CD4-positive, alpha-beta memory T cell (primary cell): ENCODE measurements at regions not wholly inside any gene's neighbourhood (a gene's known extent, or its start where the extent isn't known, plus 50 kb on each side); places are given as distances from the start of the nearest gene placed in this dataset.

Source experiments
- CTCF ChIA-PET: fragments of 350-600 bp; sonication (Branson Sonifier 250); formaldehyde crosslinking; loops from one replicate; lab custom pipeline; 2021; ENCODE audit warnings: inconsistent platforms; ENCODE audit not compliant: partially characterized antibody; lab: Charles Lee
- POLR2A ChIA-PET: fragments of 350-600 bp; sonication (Branson Sonifier 250); formaldehyde crosslinking; loops from one replicate; lab custom pipeline; 2021; ENCODE audit not compliant: partially characterized antibody; lab: Charles Lee
- DNase-seq, 5 donors: peaks; one replicate each; pipeline versions ENCODE4 v3.0.0 to v3.0.0-alpha.2; 2020 to 2022; ENCODE audit warnings: mixed read lengths in 1 of 5
- H3K27ac ChIP-seq: one replicate; pipeline ENCODE4 v1.7.0; 2013; ENCODE audit warnings: low read depth, low read length
- H3K27me3 ChIP-seq: 2 replicates; pipeline ENCODE4 v1.7.0; 2013; ENCODE audit warnings: mild to moderate bottlenecking, low read length, moderate library complexity; ENCODE audit not compliant: insufficient read depth
- H3K36me3 ChIP-seq: 2 replicates; pipeline ENCODE4 v1.7.0; 2013; ENCODE audit warnings: mild to moderate bottlenecking, low read length, moderate library complexity; ENCODE audit not compliant: insufficient read depth
- H3K4me1 ChIP-seq: 2 replicates; pipeline ENCODE4 v1.7.0; 2013; ENCODE audit warnings: mild to moderate bottlenecking, low read length, moderate library complexity; ENCODE audit not compliant: insufficient read depth
- H3K4me3 ChIP-seq, 2 donors: one replicate each; pipeline ENCODE4 v1.7.0; 2013; ENCODE audit warnings: low read length in 2 of 2, mild to moderate bottlenecking in 1 of 2
- H3K9me3 ChIP-seq, 2 donors: one replicate each; pipeline ENCODE4 v1.7.0; 2013; ENCODE audit warnings: low read length in 2 of 2, control low read depth in 1 of 2; ENCODE audit not compliant: control insufficient read depth in 1 of 2
- H3K27ac Mint-ChIP-seq, 7 donors: one replicate each; pipeline ENCODE4 v1.8.0; 2020 to 2021; ENCODE audit warnings: mixed read lengths in 7 of 7, mild to moderate bottlenecking in 6 of 7, inconsistent platforms in 3 of 7, moderate library complexity in 3 of 7
- H3K27me3 Mint-ChIP-seq, 2 donors: one replicate each; pipeline ENCODE4 v1.8.0; 2020 to 2021; ENCODE audit warnings: mixed read lengths in 2 of 2
- H3K36me3 Mint-ChIP-seq, 2 donors: one replicate each; pipeline ENCODE4 v1.8.0; 2020 to 2021; ENCODE audit warnings: mixed read lengths in 2 of 2, inconsistent platforms in 1 of 2, mild to moderate bottlenecking in 1 of 2
- H3K4me1 Mint-ChIP-seq, 4 donors: one replicate each; pipeline ENCODE4 v1.8.0; 2020 to 2021; ENCODE audit warnings: mixed read lengths in 4 of 4, mild to moderate bottlenecking in 1 of 4
- H3K4me3 Mint-ChIP-seq, 8 donors: one replicate each; pipeline ENCODE4 v1.8.0; 2020 to 2021; ENCODE audit warnings: mixed read lengths in 8 of 8, mild to moderate bottlenecking in 7 of 8, moderate library complexity in 6 of 8, inconsistent platforms in 3 of 8
- H3K9me3 Mint-ChIP-seq, 8 donors: one replicate each; pipeline ENCODE4 v1.8.0; 2020 to 2021; ENCODE audit warnings: mixed read lengths in 8 of 8, mild to moderate bottlenecking in 5 of 8, inconsistent platforms in 3 of 8, moderate library complexity in 1 of 8
- intact Hi-C: fragments of 100-400 bp; cut with micrococcal nuclease; formaldehyde crosslinking; loops from one replicate; pipeline ENCODE4 v1.15.1; 2023

DNA sequence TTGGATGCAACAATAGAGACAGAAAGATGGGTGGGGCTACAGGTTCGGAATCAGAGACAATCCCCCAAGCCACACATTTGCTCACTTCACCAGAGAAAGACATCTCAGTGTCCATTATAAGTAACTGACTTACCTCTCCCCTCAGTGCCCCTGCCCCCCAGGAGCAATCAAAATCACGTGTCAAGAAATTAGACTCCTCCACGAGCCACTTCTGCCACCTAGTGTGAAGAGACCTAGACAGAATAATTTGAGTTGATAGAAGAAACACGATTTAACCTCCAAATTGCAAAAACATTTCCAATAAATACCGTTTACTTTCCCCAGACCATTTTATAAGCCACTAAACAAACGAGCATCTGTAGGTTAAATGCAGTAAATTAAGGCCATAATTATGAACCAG lies 123.2 kb downstream of the SLC30A10 start:
- CTCF ChIA-PET: no interaction called here
- intact Hi-C loops: no loop called here

DNA sequence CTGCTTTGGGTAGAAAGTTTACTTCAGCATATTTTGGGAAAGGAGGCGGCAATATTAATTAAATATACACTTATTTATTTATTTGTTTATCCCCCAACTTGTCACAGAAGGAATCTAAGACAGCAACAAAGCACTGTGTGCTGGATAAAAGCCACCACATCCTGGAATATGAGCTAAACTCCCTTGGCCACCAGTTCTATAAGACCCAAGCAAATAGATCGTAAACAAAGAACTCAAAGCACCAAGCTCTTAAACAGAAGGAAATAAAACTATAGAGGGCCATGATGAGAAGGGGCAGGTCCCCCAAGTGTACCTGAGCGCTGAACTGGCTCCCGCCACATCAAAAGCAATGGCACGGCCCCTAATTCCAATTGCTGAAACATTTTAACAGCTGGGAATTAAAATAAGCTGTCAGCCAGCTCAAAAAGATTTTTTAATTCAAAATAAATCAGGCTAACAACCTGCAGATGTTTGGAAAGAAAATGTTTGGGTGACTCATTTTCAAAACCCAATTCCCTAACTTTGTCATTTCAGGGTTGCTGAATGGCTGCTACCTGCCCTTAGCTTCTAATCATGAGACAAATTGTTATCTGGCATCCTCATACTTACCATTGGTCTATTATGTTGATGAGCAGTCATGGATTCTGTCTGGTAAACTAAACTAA lies 127.1 kb downstream of the SLC30A10 start:
- no peaks in the 10 kb centered on the region for H3K9me3 ChIP-seq
- intact Hi-C loops: no loop called here
- CTCF ChIA-PET: no interaction called here
- peaks cover 0 to 1% of the 10 kb centered on the region in 2 donors for H3K27me3 Mint-ChIP-seq
- no peaks in the 10 kb centered on the region for H3K36me3 ChIP-seq
- H3K4me3 ChIP-seq: no peak overlapping the region
- DNase-seq: no peak
- POLR2A ChIA-PET: no interaction called here
- H3K4me1 ChIP-seq: no peaks in the 10 kb centered on the region
- no peak overlapping the region for H3K27ac Mint-ChIP-seq
- peaks cover 0 to 5% (median 0%) of the 10 kb centered on the region in 8 donors for H3K9me3 Mint-ChIP-seq
- H3K27me3 ChIP-seq: no peaks in the 10 kb centered on the region
- no peak overlapping the region for H3K4me3 Mint-ChIP-seq
- H3K36me3 Mint-ChIP-seq: no peaks in the 10 kb centered on the region
- H3K27ac ChIP-seq: no peak overlapping the region
- H3K4me1 Mint-ChIP-seq: peaks cover 0 to 3% (median 0%) of the 10 kb centered on the region in 4 donors

More for the DNA sequence above, 123.2 kb downstream of the SLC30A10 start:
- Mint-ChIP-seq H3K4me3 (no peak overlapping the region), H3K27me3 (no peaks in the 10 kb centered on the region), H3K36me3 (no peaks in the 10 kb centered on the region), H3K27ac (no peak overlapping the region), H3K4me1 (peaks cover 0 to 3% (median 0%) of the 10 kb centered on the region in 4 donors), H3K9me3 (peaks cover 0 to 12% (median 0%) of the 10 kb centered on the region in 8 donors)
- no peak overlapping the region for H3K4me3 ChIP-seq
- POLR2A ChIA-PET: no interaction called here
- DNase-seq: no peak
- H3K4me1 ChIP-seq: no peaks in the 10 kb centered on the region
- H3K9me3 ChIP-seq: no peaks in the 10 kb centered on the region
- no peak overlapping the region for H3K27ac ChIP-seq
- no peaks in the 10 kb centered on the region for H3K36me3 ChIP-seq
- H3K27me3 ChIP-seq: no peaks in the 10 kb centered on the region

DNA sequence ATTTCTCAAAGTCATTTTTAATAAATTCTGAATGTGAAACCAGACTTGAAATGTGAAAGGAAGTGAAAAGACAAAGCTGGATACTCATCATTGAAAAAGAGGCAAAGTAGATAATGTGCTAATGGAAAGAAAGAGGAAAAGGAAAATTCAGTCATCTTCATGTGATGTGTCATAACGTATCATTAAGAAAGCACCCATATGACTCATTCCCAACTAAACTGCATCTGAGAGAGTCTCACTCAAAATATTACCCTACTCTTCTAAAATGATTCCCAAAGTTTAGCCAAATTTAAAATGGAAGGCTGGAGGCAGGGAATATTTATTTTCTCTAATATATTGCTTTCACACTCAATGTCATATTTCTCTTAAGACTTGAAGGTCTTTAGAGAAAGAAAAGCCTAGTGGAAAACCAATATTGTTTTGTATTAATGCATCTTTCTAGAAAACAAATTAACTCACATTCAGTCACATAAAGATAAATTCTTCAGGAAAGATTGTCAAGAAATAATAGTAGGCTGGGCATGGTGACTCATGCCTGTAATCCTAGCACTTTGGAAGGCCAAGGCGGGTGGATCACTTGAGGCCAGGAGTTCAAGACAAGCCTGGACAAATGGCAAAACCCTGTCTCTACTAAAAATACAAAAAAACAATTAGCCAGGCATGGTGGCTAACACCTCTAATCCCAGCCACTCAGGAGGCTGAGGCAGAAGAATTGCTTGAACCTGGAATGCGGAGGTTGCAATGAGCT lies 129.9 kb downstream of the SLC30A10 start:
- Histone ChIP-seq H3K36me3 (no peaks in the 10 kb centered on the region), H3K4me1 (no peaks in the 10 kb centered on the region), H3K9me3 (no peaks in the 10 kb centered on the region), H3K27me3 (no peaks in the 10 kb centered on the region), H3K4me3 (no peak overlapping the region), H3K27ac (no peak overlapping the region)
- POLR2A ChIA-PET: no interaction called here
- H3K36me3 Mint-ChIP-seq: no peaks in the 10 kb centered on the region
- no peak overlapping the region for H3K4me3 Mint-ChIP-seq
- peaks cover 0 to 6% (median 0%) of the 10 kb centered on the region in 8 donors for H3K9me3 Mint-ChIP-seq
- CTCF ChIA-PET: no interaction called here
- H3K27ac Mint-ChIP-seq: no peak overlapping the region
- no peak for DNase-seq
- intact Hi-C loops: no loop called here
- H3K27me3 Mint-ChIP-seq: peaks cover 2 to 4% of the 10 kb centered on the region in 2 donors
- H3K4me1 Mint-ChIP-seq: no peaks in the 10 kb centered on the region

DNA sequence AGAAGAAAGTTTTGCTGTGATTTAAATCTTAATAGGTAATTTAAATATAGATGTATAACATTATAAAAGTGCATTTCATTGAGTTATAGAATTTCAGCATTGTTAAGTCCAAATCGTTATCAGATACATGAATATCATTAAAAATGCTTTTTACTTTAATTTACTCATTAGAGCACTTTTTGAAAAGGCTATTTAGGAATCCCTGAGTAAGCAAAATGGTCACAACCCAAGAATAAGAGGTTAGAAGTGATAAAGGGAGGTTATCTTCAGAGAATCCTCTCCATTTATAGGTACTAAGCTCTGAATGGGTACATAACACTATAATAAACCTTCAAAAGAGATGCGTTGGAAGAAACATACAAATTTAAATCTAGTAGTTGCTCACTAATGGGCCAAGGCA lies 130.7 kb downstream of the SLC30A10 start:
- no peaks in the 10 kb centered on the region for H3K36me3 ChIP-seq
- DNase-seq: no peak
- Mint-ChIP-seq H3K27ac (no peak overlapping the region), H3K9me3 (peaks cover 0 to 6% (median under 1%) of the 10 kb centered on the region in 8 donors), H3K4me3 (no peak overlapping the region), H3K27me3 (peaks cover 2 to 4% of the 10 kb centered on the region in 2 donors), H3K4me1 (no peaks in the 10 kb centered on the region), H3K36me3 (no peaks in the 10 kb centered on the region)
- ChIA-PET CTCF (no interaction called here), POLR2A (no interaction called here)
- no peak overlapping the region for H3K27ac ChIP-seq
- H3K27me3 ChIP-seq: no peaks in the 10 kb centered on the region
- intact Hi-C loops: no loop called here
- no peak overlapping the region for H3K4me3 ChIP-seq
- H3K9me3 ChIP-seq: no peaks in the 10 kb centered on the region
- no peaks in the 10 kb centered on the region for H3K4me1 ChIP-seq

DNA sequence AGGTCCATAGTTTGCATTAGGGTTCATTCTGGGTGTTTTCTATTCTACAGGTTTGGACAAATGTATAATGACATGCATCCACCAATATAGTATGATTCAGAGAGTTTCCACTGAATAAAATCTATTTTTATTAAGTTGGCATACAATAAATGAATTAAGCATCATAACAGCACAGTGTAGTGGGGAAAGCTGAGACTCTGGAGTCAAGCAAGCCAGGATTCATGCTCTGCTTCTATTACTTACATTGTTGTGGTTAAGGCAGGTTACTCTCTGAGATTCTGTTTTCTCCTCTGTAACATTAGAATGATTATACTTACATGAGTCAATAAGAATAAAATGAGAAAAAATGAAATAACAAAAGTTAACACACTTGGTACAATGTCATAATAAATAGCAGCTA lies 131.3 kb downstream of the SLC30A10 start:
- Histone ChIP-seq H3K4me1 (no peaks in the 10 kb centered on the region), H3K36me3 (no peaks in the 10 kb centered on the region), H3K27me3 (no peaks in the 10 kb centered on the region), H3K27ac (no peak overlapping the region), H3K9me3 (no peaks in the 10 kb centered on the region), H3K4me3 (no peak overlapping the region)
- H3K36me3 Mint-ChIP-seq: no peaks in the 10 kb centered on the region
- no peak overlapping the region for H3K4me3 Mint-ChIP-seq
- intact Hi-C loops: no loop called here
- H3K27me3 Mint-ChIP-seq: peaks cover 2 to 4% of the 10 kb centered on the region in 2 donors
- peaks cover 0 to 6% (median under 1%) of the 10 kb centered on the region in 8 donors for H3K9me3 Mint-ChIP-seq
- ChIA-PET POLR2A (no interaction called here), CTCF (no interaction called here)
- no peak overlapping the region for H3K27ac Mint-ChIP-seq
- no peak for DNase-seq
- no peaks in the 10 kb centered on the region for H3K4me1 Mint-ChIP-seq

DNA sequence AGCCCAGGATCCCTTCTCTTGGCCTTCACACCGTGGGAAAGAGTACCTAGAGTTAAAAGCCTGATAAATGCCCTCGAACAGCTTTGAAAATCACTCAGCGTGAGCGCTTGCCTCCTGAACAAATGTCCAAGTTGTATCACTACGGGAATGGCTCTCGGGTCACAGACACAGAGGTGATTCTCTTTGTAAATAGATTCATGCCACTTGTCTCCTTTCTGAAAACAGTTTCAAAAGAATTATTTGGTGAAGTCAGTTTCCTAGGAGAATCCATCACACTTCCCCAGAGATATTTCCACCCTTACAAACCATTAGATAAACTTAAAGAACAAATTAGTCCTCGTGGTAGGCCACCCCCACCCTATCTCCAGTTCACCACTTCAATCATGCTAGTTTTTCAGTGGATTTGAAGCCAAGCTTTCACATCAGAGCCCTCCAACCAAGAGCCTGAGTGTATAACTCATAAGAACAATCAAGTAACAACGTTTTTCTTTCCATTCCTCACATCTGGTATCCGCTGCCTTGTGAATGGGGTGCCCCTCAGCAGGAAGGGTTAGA lies 132.9 kb downstream of the SLC30A10 start:
- Mint-ChIP-seq H3K27me3 (peaks cover 2 to 4% of the 10 kb centered on the region in 2 donors), H3K4me3 (no peak overlapping the region), H3K36me3 (no peaks in the 10 kb centered on the region), H3K9me3 (peaks cover 0 to 6% (median 0%) of the 10 kb centered on the region in 8 donors), H3K27ac (no peak overlapping the region), H3K4me1 (no peaks in the 10 kb centered on the region)
- Histone ChIP-seq H3K27ac (no peak overlapping the region), H3K4me1 (no peaks in the 10 kb centered on the region), H3K4me3 (no peak overlapping the region), H3K9me3 (no peaks in the 10 kb centered on the region), H3K36me3 (no peaks in the 10 kb centered on the region), H3K27me3 (no peaks in the 10 kb centered on the region)
- DNase-seq: no peak
- POLR2A ChIA-PET: no interaction called here
- CTCF ChIA-PET: no interaction called here
- intact Hi-C loops: no loop called here

DNA sequence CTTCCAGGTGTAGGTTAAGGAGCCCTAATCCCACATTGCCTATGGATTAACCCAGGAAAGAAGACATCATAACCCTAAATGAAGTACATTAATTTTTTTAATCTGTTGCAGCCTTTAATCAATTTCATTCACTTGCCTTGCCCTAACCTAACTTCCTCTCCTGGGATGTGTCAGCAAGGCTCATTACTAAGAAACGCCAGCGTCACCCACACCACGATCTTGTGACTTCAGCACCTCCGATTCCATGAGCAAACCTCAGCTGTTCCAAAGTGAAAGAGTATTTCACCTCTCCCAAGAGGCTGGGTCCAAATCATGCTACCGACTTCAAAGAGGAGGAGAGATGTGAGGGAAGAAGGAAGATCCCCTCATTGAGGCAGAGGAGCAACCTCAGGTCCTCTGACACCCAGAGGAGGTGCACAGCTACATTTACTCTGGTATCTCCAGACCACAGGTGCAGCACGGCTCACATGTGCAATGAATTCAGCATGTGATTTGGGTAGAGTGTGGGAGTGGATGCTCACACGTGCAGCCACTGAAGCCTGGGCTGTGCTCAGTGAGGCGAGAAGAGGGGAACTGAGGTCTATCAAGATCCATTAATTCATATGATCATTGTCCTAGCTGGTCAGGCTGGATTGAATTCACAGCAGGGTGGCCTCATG lies 134.1 kb downstream of the SLC30A10 start:
- Histone ChIP-seq H3K4me3 (no peak overlapping the region), H3K9me3 (no peaks in the 10 kb centered on the region), H3K27me3 (no peaks in the 10 kb centered on the region), H3K36me3 (no peaks in the 10 kb centered on the region), H3K27ac (no peak overlapping the region), H3K4me1 (no peaks in the 10 kb centered on the region)
- peaks cover 0 to 6% (median under 1%) of the 10 kb centered on the region in 8 donors for H3K9me3 Mint-ChIP-seq
- intact Hi-C loops: no loop called here
- DNase-seq: no peak
- H3K36me3 Mint-ChIP-seq: no peaks in the 10 kb centered on the region
- H3K27me3 Mint-ChIP-seq: peaks cover 2 to 4% of the 10 kb centered on the region in 2 donors
- H3K4me3 Mint-ChIP-seq: no peak overlapping the region
- CTCF ChIA-PET: no interaction called here
- POLR2A ChIA-PET: no interaction called here
- no peak overlapping the region for H3K27ac Mint-ChIP-seq
- no peaks in the 10 kb centered on the region for H3K4me1 Mint-ChIP-seq
